Heart left ventricle (tissue), 16 donors: ENCODE measurements at regions not wholly inside any gene's neighbourhood (a gene's known extent, or its start where the extent isn't known, plus 50 kb on each side); places are given as distances from the start of the nearest gene placed in this dataset.

Source experiments
- ATAC-seq, 4 donors: fragments of 200-7000 bp; cut with Tn5 transposase; one replicate each; pipeline ENCODE4 v1.9.1; 2020 to 2022; ENCODE audit warnings: moderate library complexity in 4 of 4, mild to moderate bottlenecking in 3 of 4, moderate number of reproducible peaks in 1 of 4
- DNase-seq, 5 donors: peaks; one replicate each; pipeline ENCODE4 v3.0.0-alpha.2; 2020
- H3K27ac ChIP-seq, 12 donors: fragments of 200-600 bp; sonication (generic) in 4 of 12; one replicate each; pipeline versions ENCODE4 v1.5.0 to v1.8.0; 2016 to 2022; ENCODE audit warnings: mild to moderate bottlenecking in 2 of 12
- H3K27me3 ChIP-seq, 9 donors: fragments of 200-600 bp; sonication (generic) in 2 of 9; one replicate each; pipeline versions ENCODE4 v1.5.1 to v1.8.0; 2016 to 2022; ENCODE audit warnings: mild to moderate bottlenecking in 3 of 9
- H3K36me3 ChIP-seq, 9 donors: fragments of 200-600 bp; sonication (generic) in 2 of 9; one replicate each; pipeline versions ENCODE4 v1.5.0 to v1.8.0; 2018 to 2022; ENCODE audit warnings: mild to moderate bottlenecking in 2 of 9
- H3K4me1 ChIP-seq, 12 donors: fragments of 200-600 bp; sonication (generic) in 4 of 12; one replicate each; pipeline versions ENCODE4 v1.5.0 to v1.8.0; 2016 to 2022; ENCODE audit warnings: mild to moderate bottlenecking in 3 of 12
- H3K4me3 ChIP-seq, 12 donors: fragments of 200-600 bp; sonication (generic) in 4 of 12; one replicate each; pipeline versions ENCODE4 v1.5.0 to v1.8.0; 2017 to 2022; ENCODE audit warnings: mild to moderate bottlenecking in 9 of 12, moderate library complexity in 4 of 12
- H3K9me3 ChIP-seq, 12 donors: fragments of 200-600 bp; sonication (generic) in 4 of 12; one replicate each; pipeline versions ENCODE4 v1.5.0 to v1.8.0; 2016 to 2022; ENCODE audit warnings: mild to moderate bottlenecking in 1 of 12
- CTCF ChIP-seq, 12 donors: fragments of 200-600 bp; sonication (generic) in 4 of 12; IDR thresholded peaks; one replicate each; pipeline versions ENCODE4 v1.5.0 to v1.8.0; 2018 to 2022; ENCODE audit warnings: antibody characterized with exemption in 12 of 12, mild to moderate bottlenecking in 5 of 12
- POLR2A ChIP-seq, 2 donors: fragments of 450-650 bp; IDR thresholded peaks; one replicate each; pipeline ENCODE4 v1.6.1; 2017; ENCODE audit warnings: antibody characterized with exemption in 2 of 2, mild to moderate bottlenecking in 2 of 2, moderate library complexity in 2 of 2
- WGBS, 4 donors: extraction: QIAGEN DNeasy Blood & Tissue Kit in 2 of 4; methylation state at CpG; one replicate each; pipeline versions ENCODE4 v1.1.5 to v1.1.7; 2013 to 2018; 5-methylcytosine and 5-hydroxymethylcytosine counted together
- intact Hi-C, 10 donors: fragments of 100-400 bp; cut with DNase I; formaldehyde crosslinking; loops; one replicate each; pipeline versions ENCODE4 v1.11.1 to v1.14.2; 2022
- donor health status: ischemic (EF 13 %, LVEDD 7.1; RV severe dilation, severe dysfunction).
- donor health status: healthy with polysubstance abuse.
- donor health status: DM: no; HTN: yes; CAD: no.
- donor health status: DM: no; HTN: no; CAD: no.
- donor health status: ischemic (EF 25% LVEDD 6.9; RV normal size, moderate dysfunction).
- donor health status: ischemic (EF 25% LVEDD 5.7; RV mildly dilated, moderate dysfunction).
- donor health status: healthy.
- donor health status: DM: yes; HTN: yes; CAD: no.
- donor health status: ischemic (EF 35%, LVEDD 5.7; RV mildly dilated, moderate dysfunction).
- donor health status: nonischemic (EF 11% LVEDD 7.7; RV severe dilation, severe dysfunction).
- donor health status: DM: yes; HTN: yes; CAD: no.
- donor health status: PGD.
- donor health status: ischemic (EF 29% LVEDD 5.4; RV normal size, mild dysfunction).
- donor health status: nonischemic (EF 23%, LVEDD 6.1; RV moderate dilation, normal function).

GRCh38 chr3:87501076-87501475 lies 224.7 kb upstream of the POU1F1 start:
- 53 to 76% (median 59%) methylated on average over 3 of the region's 3 CpGs for WGBS, 4 donors

GRCh38 chr3:87498358-87499080 lies 222.1 kb upstream of the POU1F1 start:
- no peaks in the 10 kb centered on the region for H3K36me3 ChIP-seq
- WGBS, 4 donors = 85 to 91% (median 87%) methylated on average over 1 of the region's 1 CpG
- no peaks in the 10 kb centered on the region for H3K27me3 ChIP-seq
- no peak overlapping the region for H3K4me3 ChIP-seq
- H3K27ac ChIP-seq = no peak overlapping the region
- intact Hi-C loops = no loop called here
- no peaks in the 10 kb centered on the region for H3K9me3 ChIP-seq
- H3K4me1 ChIP-seq = no peaks in the 10 kb centered on the region
- no peak for ATAC-seq
- DNase-seq = no peak
- no peak for TF ChIP-seq CTCF (IDR thresholded peaks at IDR 0.05)
- TF ChIP-seq POLR2A (IDR thresholded peaks at IDR 0.05) = no peak

More at GRCh38 chr3:87501076-87501475, 224.7 kb upstream of the POU1F1 start:
- no peak for ATAC-seq
- intact Hi-C loops = no loop called here
- DNase-seq = no peak
- H3K27ac ChIP-seq = no peak overlapping the region
- TF ChIP-seq CTCF (IDR thresholded peaks at IDR 0.05) (no peak), POLR2A (IDR thresholded peaks at IDR 0.05) (no peak)
- no peaks in the 10 kb centered on the region for H3K9me3 ChIP-seq
- H3K4me1 ChIP-seq = no peaks in the 10 kb centered on the region
- no peaks in the 10 kb centered on the region for H3K27me3 ChIP-seq
- H3K4me3 ChIP-seq = no peak overlapping the region
- no peaks in the 10 kb centered on the region for H3K36me3 ChIP-seq

- 35 to 50% (median 47%) methylated on average over 1 of the region's 1 CpG for WGBS, 4 donors
- Histone ChIP-seq H3K27ac (no peak overlapping the region), H3K4me3 (no peak overlapping the region), H3K4me1 (no peaks in the 10 kb centered on the region), H3K9me3 (no peaks in the 10 kb centered on the region), H3K36me3 (no peaks in the 10 kb centered on the region), H3K27me3 (no peaks in the 10 kb centered on the region)
- ATAC-seq (no peak), DNase-seq (no peak)
- TF ChIP-seq CTCF (IDR thresholded peaks at IDR 0.05) = no peak
- no peak for TF ChIP-seq POLR2A (IDR thresholded peaks at IDR 0.05)
- intact Hi-C loops = no loop called here
These were observed 219.6 kb upstream of the POU1F1 start for GRCh38 chr3:87495938-87496337.

- TF ChIP-seq POLR2A (IDR thresholded peaks at IDR 0.05) (no peak), CTCF (IDR thresholded peaks at IDR 0.05) (no peak)
- Histone ChIP-seq H3K4me3 (no peak overlapping the region), H3K4me1 (no peaks in the 10 kb centered on the region), H3K27me3 (no peaks in the 10 kb centered on the region), H3K36me3 (no peaks in the 10 kb centered on the region), H3K9me3 (no peaks in the 10 kb centered on the region), H3K27ac (no peak overlapping the region)
- intact Hi-C loops = no loop called here
- DNase-seq = no peak
- ATAC-seq = no peak
- WGBS, 4 donors = 56 to 70% (median 68%) methylated on average over 1 of the region's 1 CpG
These were observed 217.9 kb upstream of the POU1F1 start for GRCh38 chr3:87494264-87494663.
